ENCODE measurements at regions not wholly inside any gene's neighbourhood (a gene's known extent, or its start where the extent isn't known, plus 50 kb on each side); places are given as distances from the start of the nearest gene placed in this dataset.

DNA sequence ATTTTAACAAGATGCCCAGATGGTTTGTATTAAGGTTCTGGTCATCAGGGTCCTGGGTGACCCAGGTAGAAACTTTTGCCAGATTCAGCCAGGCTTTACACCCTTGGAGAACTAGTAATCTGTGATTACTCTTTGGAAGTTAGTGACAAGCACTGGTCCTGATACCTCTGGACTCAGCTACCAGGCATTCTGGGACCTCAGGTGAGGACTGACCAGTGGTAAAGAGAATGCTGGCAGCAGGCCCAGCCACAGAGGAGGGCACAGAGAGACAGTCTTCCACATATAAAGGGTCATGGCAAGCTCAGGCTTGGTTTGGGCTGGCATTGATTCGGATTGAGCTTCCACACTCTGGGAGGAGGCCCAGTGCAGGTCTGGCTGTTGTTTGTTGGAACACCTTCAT, 112.0 kb upstream of the CHST15 start:
- no peak for DNase-seq (ENCODE audit: low spot score)
- Mint-ChIP-seq H3K4me3 (no peak overlapping the region), H3K27me3 (ENCODE audit: low read depth) (peaks cover 1% of the 10 kb centered on the region), H3K9me3 (peaks cover 29% of the 10 kb centered on the region), H3K4me1 (no peaks in the 10 kb centered on the region), H3K36me3 (0 out of 2 replicates have a peak, but pooled peaks cover 2% of the 10 kb centered on the region), H3K27ac (no peak overlapping the region)
- POLR2A ChIA-PET: no interaction called here
- CTCF ChIA-PET: interaction anchor here (1.2 to 2.2 kb wide), 3 partner anchors 13 to 211 kb away, joined by 5 to 8 read pairs (median 8); no protein-coding TSS in a partner anchor
- ATAC-seq: no peak
- TF ChIP-seq ATF6 (CRISPR knock-in tag; IDR thresholded peaks at IDR 0.05): no peak
- no peak for TF ChIP-seq HMGA2 (CRISPR knock-in tag; IDR thresholded peaks at IDR 0.05)
- no peak for TF ChIP-seq CTCF (IDR thresholded peaks at IDR 0.05)
- TF ChIP-seq, protein P1, sequence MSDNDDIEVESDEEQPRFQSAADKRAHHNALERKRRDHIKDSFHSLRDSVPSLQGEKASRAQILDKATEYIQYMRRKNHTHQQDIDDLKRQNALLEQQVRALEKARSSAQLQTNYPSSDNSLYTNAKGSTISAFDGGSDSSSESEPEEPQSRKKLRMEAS (CRISPR knock-in tag; IDR thresholded peaks at IDR 0.05): no peak
- TF ChIP-seq EMX1 (CRISPR knock-in tag; IDR thresholded peaks at IDR 0.05): no peak
- no peak for TF ChIP-seq ATF2 (CRISPR knock-in tag; IDR thresholded peaks at IDR 0.05; ENCODE audit: borderline replicate concordance, low read depth)
- TF ChIP-seq E2F1 (CRISPR knock-in tag; IDR thresholded peaks at IDR 0.05): no peak
- TF ChIP-seq FOXJ3 (CRISPR knock-in tag; IDR thresholded peaks at IDR 0.05; ENCODE audit: borderline replicate concordance): no peak
- TF ChIP-seq FOXP1 (CRISPR knock-in tag; IDR thresholded peaks at IDR 0.05; ENCODE audit: borderline replicate concordance): no peak
- TF ChIP-seq ZNF396 (CRISPR knock-in tag; IDR thresholded peaks at IDR 0.05; ENCODE audit: borderline replicate concordance): no peak
- TF ChIP-seq ESRRA (CRISPR knock-in tag; IDR thresholded peaks at IDR 0.05; ENCODE audit: borderline replicate concordance): no peak
- no peak for TF ChIP-seq MXD4 (CRISPR knock-in tag; IDR thresholded peaks at IDR 0.05; ENCODE audit: borderline replicate concordance)
- TF ChIP-seq, protein P2, sequence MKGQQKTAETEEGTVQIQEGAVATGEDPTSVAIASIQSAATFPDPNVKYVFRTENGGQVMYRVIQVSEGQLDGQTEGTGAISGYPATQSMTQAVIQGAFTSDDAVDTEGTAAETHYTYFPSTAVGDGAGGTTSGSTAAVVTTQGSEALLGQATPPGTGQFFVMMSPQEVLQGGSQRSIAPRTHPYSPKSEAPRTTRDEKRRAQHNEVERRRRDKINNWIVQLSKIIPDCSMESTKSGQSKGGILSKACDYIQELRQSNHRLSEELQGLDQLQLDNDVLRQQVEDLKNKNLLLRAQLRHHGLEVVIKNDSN (CRISPR knock-in tag; IDR thresholded peaks at IDR 0.05): no peak
- no peak for TF ChIP-seq SMAD3 (CRISPR knock-in tag; IDR thresholded peaks at IDR 0.05; ENCODE audit: borderline replicate concordance)

GRCh38 chr10:124204726-124205125, 111.3 kb upstream of the CHST15 start:
- Mint-ChIP-seq H3K4me3 (no peak overlapping the region), H3K9me3 (peaks cover 26% of the 10 kb centered on the region), H3K27ac (no peak overlapping the region), H3K36me3 (0 out of 2 replicates have a peak, but pooled peaks cover 2% of the 10 kb centered on the region), H3K27me3 (ENCODE audit: low read depth) (peaks cover 6% of the 10 kb centered on the region), H3K4me1 (no peaks in the 10 kb centered on the region)
- ChIA-PET POLR2A (no interaction called here), CTCF (interaction anchor here (1.2 to 2.2 kb wide), 3 partner anchors 12 to 210 kb away, joined by 5 to 8 read pairs (median 8); no protein-coding TSS in a partner anchor)
- ATAC-seq: no peak
- no peak for DNase-seq (ENCODE audit: low spot score)
- no peak for TF ChIP-seq E2F4 (CRISPR knock-in tag; IDR thresholded peaks at IDR 0.05; ENCODE audit: borderline replicate concordance, low read depth)
- TF ChIP-seq, protein P3, sequence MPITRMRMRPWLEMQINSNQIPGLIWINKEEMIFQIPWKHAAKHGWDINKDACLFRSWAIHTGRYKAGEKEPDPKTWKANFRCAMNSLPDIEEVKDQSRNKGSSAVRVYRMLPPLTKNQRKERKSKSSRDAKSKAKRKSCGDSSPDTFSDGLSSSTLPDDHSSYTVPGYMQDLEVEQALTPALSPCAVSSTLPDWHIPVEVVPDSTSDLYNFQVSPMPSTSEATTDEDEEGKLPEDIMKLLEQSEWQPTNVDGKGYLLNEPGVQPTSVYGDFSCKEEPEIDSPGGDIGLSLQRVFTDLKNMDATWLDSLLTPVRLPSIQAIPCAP (CRISPR knock-in tag; IDR thresholded peaks at IDR 0.05): no peak
- no peak for TF ChIP-seq ATF6 (CRISPR knock-in tag; IDR thresholded peaks at IDR 0.05)
- no peak for TF ChIP-seq RELA (CRISPR knock-in tag; IDR thresholded peaks at IDR 0.05; ENCODE audit: borderline replicate concordance)
- TF ChIP-seq KAT7 (CRISPR knock-in tag; IDR thresholded peaks at IDR 0.05; ENCODE audit: borderline replicate concordance): no peak
- TF ChIP-seq NR1H2 (CRISPR knock-in tag; IDR thresholded peaks at IDR 0.05): no peak
- TF ChIP-seq CREM (CRISPR knock-in tag; IDR thresholded peaks at IDR 0.05): no peak

All from WTC11 (cell line).